Stimulated activated memory B cell treated with anti-CD40 and anti-IgM and Interleukin-4, amounts not matched to agents 10 μg/mL and 1 μg/mL and 100 μg/mL, for 72 hours (primary cell): ENCODE measurements at regions not wholly inside any gene's neighbourhood (a gene's known extent, or its start where the extent isn't known, plus 50 kb on each side); places are given as distances from the start of the nearest gene placed in this dataset.

Experiments used
- ATAC-seq: fragments of 150-1000 bp; cut with Tn5 transposase; 2 replicates; pipeline ENCODE4 v1.10.0; 2021
- H3K27ac Mint-ChIP-seq: one replicate; pipeline ENCODE4 v1.8.0; 2022; ENCODE audit warnings: mild to moderate bottlenecking, mixed read lengths
- H3K27me3 Mint-ChIP-seq: one replicate; pipeline ENCODE4 v1.8.0; 2022; ENCODE audit warnings: mixed read lengths
- H3K36me3 Mint-ChIP-seq: one replicate; pipeline ENCODE4 v1.8.0; 2022; ENCODE audit warnings: mixed read lengths
- H3K4me1 Mint-ChIP-seq: one replicate; pipeline ENCODE4 v1.8.0; 2022; ENCODE audit warnings: mixed read lengths
- H3K4me3 Mint-ChIP-seq: one replicate; pipeline ENCODE4 v1.8.0; 2022; ENCODE audit warnings: mild to moderate bottlenecking, moderate library complexity, mixed read lengths
- H3K9me3 Mint-ChIP-seq: one replicate; pipeline ENCODE4 v1.8.0; 2022; ENCODE audit warnings: mixed read lengths

- Mint-ChIP-seq H3K4me1 (no peaks in the 10 kb centered on the region), H3K27ac (no peak overlapping the region), H3K9me3 (peaks cover 15% of the 10 kb centered on the region), H3K27me3 (peaks cover 25% of the 10 kb centered on the region), H3K4me3 (no peak overlapping the region), H3K36me3 (no peaks in the 10 kb centered on the region)
- ATAC-seq, result no peak
These were observed 311.2 kb upstream of the HDAC4 start for GRCh38 chr2:239711911-239712570.

GRCh38 chr2:239710953-239711861 lies 310.4 kb upstream of the HDAC4 start:
- H3K9me3 Mint-ChIP-seq, result peaks cover 15% of the 10 kb centered on the region
- ATAC-seq, result no peak

GRCh38 chr2:239706367-239706766 lies 305.5 kb upstream of the HDAC4 start:
- Mint-ChIP-seq H3K4me3 (no peak overlapping the region), H3K27me3 (peaks cover 61% of the 10 kb centered on the region), H3K36me3 (no peaks in the 10 kb centered on the region), H3K9me3 (peaks cover 9% of the 10 kb centered on the region), H3K27ac (no peak overlapping the region), H3K4me1 (no peaks in the 10 kb centered on the region)
- no peak for ATAC-seq

More at GRCh38 chr2:239710953-239711861, 310.4 kb upstream of the HDAC4 start:
- Mint-ChIP-seq H3K36me3 (no peaks in the 10 kb centered on the region), H3K4me3 (no peak overlapping the region), H3K27ac (no peak overlapping the region), H3K4me1 (no peaks in the 10 kb centered on the region), H3K27me3 (peaks cover 29% of the 10 kb centered on the region)

- Mint-ChIP-seq H3K4me3 (no peak overlapping the region), H3K27me3 (peaks cover 53% of the 10 kb centered on the region), H3K9me3 (peaks cover 8% of the 10 kb centered on the region), H3K4me1 (no peaks in the 10 kb centered on the region), H3K27ac (no peak overlapping the region), H3K36me3 (no peaks in the 10 kb centered on the region)
- ATAC-seq, result no peak
These were observed 303.9 kb upstream of the HDAC4 start for GRCh38 chr2:239704737-239705136.

- peaks cover 8% of the 10 kb centered on the region for H3K9me3 Mint-ChIP-seq
- no peak overlapping the region for H3K27ac Mint-ChIP-seq
- no peaks in the 10 kb centered on the region for H3K36me3 Mint-ChIP-seq
- no peaks in the 10 kb centered on the region for H3K4me1 Mint-ChIP-seq
- H3K4me3 Mint-ChIP-seq, result no peak overlapping the region
- H3K27me3 Mint-ChIP-seq, result peaks cover 45% of the 10 kb centered on the region
- ATAC-seq, result no peak
These were observed 303.0 kb upstream of the HDAC4 start for GRCh38 chr2:239703834-239704233.

GRCh38 chr2:239700686-239701345 lies 300.0 kb upstream of the HDAC4 start:
- H3K27me3 Mint-ChIP-seq, result peaks cover 35% of the 10 kb centered on the region
- H3K9me3 Mint-ChIP-seq, result peaks cover 8% of the 10 kb centered on the region
- H3K36me3 Mint-ChIP-seq, result no peaks in the 10 kb centered on the region
- ATAC-seq, result no peak
- H3K4me1 Mint-ChIP-seq, result no peaks in the 10 kb centered on the region
- H3K27ac Mint-ChIP-seq, result no peak overlapping the region
- H3K4me3 Mint-ChIP-seq, result no peak overlapping the region

GRCh38 chr2:239697399-239698164 lies 296.8 kb upstream of the HDAC4 start:
- Mint-ChIP-seq H3K27me3 (peaks cover 6% of the 10 kb centered on the region), H3K4me3 (no peak overlapping the region), H3K36me3 (no peaks in the 10 kb centered on the region), H3K9me3 (no peaks in the 10 kb centered on the region), H3K27ac (no peak overlapping the region), H3K4me1 (no peaks in the 10 kb centered on the region)
- no peak for ATAC-seq

GRCh38 chr2:239696559-239697207 lies 295.9 kb upstream of the HDAC4 start:
- Mint-ChIP-seq H3K27me3 (no peaks in the 10 kb centered on the region), H3K9me3 (no peaks in the 10 kb centered on the region), H3K4me3 (no peak overlapping the region), H3K27ac (no peak overlapping the region), H3K4me1 (no peaks in the 10 kb centered on the region), H3K36me3 (no peaks in the 10 kb centered on the region)
- ATAC-seq, result no peak

GRCh38 chr2:239695728-239696240 lies 295.0 kb upstream of the HDAC4 start:
- no peaks in the 10 kb centered on the region for H3K27me3 Mint-ChIP-seq
- no peaks in the 10 kb centered on the region for H3K36me3 Mint-ChIP-seq
- ATAC-seq, result no peak
- H3K27ac Mint-ChIP-seq, result no peak overlapping the region
- no peaks in the 10 kb centered on the region for H3K4me1 Mint-ChIP-seq
- no peaks in the 10 kb centered on the region for H3K9me3 Mint-ChIP-seq
- no peak overlapping the region for H3K4me3 Mint-ChIP-seq

- H3K27ac Mint-ChIP-seq, result no peak overlapping the region
- no peak for ATAC-seq
- H3K36me3 Mint-ChIP-seq, result no peaks in the 10 kb centered on the region
- no peaks in the 10 kb centered on the region for H3K27me3 Mint-ChIP-seq
- H3K4me3 Mint-ChIP-seq, result no peak overlapping the region
- no peaks in the 10 kb centered on the region for H3K4me1 Mint-ChIP-seq
- H3K9me3 Mint-ChIP-seq, result no peaks in the 10 kb centered on the region
These were observed 294.4 kb upstream of the HDAC4 start for GRCh38 chr2:239695106-239695727.

- Mint-ChIP-seq H3K36me3 (no peaks in the 10 kb centered on the region), H3K9me3 (no peaks in the 10 kb centered on the region), H3K27ac (no peak overlapping the region), H3K27me3 (peaks cover 7% of the 10 kb centered on the region), H3K4me1 (no peaks in the 10 kb centered on the region), H3K4me3 (no peak overlapping the region)
- no peak for ATAC-seq
These were observed 293.7 kb upstream of the HDAC4 start for GRCh38 chr2:239694487-239694886.

- no peak overlapping the region for H3K4me3 Mint-ChIP-seq
These were observed 293.1 kb upstream of the HDAC4 start for GRCh38 chr2:239693761-239694415.

GRCh38 chr2:239693330-239693729 lies 292.5 kb upstream of the HDAC4 start:
- no peak for ATAC-seq
- Mint-ChIP-seq H3K36me3 (no peaks in the 10 kb centered on the region), H3K4me1 (no peaks in the 10 kb centered on the region), H3K27ac (no peak overlapping the region), H3K4me3 (no peak overlapping the region), H3K27me3 (peaks cover 16% of the 10 kb centered on the region), H3K9me3 (no peaks in the 10 kb centered on the region)

More at GRCh38 chr2:239693761-239694415, 293.1 kb upstream of the HDAC4 start:
- no peak for ATAC-seq
- no peaks in the 10 kb centered on the region for H3K4me1 Mint-ChIP-seq
- H3K9me3 Mint-ChIP-seq, result no peaks in the 10 kb centered on the region
- no peaks in the 10 kb centered on the region for H3K36me3 Mint-ChIP-seq
- peaks cover 10% of the 10 kb centered on the region for H3K27me3 Mint-ChIP-seq
- H3K27ac Mint-ChIP-seq, result no peak overlapping the region
